ENCODE measurements at regions not wholly inside any gene's neighbourhood (a gene's known extent, or its start where the extent isn't known, plus 50 kb on each side); places are given as distances from the start of the nearest gene placed in this dataset.

DNA sequence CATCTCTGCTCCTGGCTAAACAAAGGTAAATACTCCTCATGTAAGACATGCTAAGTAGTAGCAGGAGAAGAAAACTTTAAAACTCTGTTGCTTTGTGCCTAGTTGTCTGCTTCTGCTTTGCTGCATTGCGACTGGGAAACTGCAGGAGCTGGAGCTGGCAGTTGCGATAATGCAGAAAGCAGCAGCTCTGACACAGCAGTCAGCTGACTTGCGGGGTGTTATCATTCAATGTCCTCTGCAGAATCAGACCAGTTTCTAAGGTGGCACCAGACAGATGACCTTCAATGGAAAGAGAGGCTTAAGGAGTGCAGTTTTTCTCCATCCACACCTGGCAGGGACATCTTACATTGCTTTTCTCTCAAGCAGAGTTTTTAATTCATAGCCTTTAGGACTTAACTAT, 69.9 kb upstream of the SOX4 start:
- DNase-seq = peak; percentile 46

DNA sequence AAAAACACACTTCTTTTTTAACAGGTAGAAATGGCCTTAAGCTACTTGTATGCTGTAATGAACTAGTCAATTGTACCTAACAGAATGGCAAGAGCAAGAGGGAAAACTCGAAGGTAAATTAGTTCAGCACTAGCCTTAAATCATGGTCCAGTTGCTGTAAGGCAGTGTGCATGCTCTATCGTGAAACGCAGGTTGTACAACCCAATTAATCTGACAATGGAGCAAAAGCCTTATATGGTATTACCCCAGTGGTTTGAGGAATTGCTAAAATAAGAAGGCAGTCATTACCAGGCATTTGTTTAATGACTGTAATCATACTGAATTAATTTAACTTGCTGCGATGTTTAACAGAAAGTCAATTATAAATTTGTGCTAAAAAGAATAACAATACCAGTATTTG, 69.3 kb upstream of the SOX4 start:
- DNase-seq = no peak

DNA sequence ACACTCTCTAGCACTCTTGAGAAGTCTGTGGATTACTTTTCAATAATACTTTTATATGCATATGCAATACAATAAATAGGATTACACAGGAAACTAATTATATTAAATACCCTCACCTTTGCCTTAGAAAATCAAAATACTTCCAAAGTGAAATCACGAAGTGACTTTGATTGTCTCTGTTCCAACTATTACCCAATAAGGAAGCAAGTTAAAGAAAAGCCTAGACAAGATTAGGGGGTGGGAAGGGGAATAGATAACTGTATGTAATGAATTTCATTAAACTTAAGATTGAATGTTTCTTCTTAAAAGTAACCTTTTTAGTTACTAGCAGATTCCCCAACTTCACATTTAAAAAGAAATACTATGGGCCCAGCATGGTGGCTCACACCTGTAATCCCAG, 66.6 kb upstream of the SOX4 start:
- no peak for DNase-seq

DNA sequence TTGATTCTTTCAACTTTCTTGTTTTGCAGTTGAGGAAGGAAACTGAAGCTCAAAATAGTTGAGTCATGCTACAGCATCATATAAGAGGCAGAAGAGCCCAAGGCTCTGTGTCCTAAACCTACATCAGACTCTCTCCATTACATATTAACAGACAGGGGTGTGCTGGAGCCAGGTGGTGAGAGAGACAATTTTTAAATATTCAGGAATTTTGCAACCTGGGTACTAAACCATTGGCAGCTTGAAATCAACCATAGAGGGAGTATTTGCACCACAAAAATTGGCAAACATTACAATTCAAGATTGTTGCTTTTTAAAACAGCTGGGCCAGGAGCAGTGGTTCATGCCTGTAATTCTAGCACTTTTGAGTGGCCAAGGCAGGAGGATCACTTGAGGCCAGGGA, 65.8 kb upstream of the SOX4 start:
- no peak for DNase-seq

DNA sequence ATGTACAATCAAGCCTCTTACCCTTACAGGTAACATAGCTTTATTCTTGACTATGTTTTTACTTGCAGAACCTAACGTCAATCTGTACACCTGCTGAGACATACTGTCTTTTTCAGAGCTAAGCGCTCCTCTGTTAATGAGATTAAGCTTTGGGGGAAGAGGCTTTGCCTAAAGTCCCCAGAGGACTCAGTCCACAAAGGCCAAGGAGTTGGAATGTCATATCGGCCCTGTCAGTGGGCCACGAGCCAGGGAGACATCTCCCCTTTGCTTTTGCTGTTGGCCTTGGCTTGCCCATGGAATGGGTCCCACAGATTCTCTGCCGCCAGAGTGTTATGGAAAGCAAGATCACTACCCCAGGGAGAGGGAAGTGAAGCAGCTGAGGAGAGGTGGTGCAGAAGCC, 64.1 kb upstream of the SOX4 start:
- no peak for DNase-seq

DNA sequence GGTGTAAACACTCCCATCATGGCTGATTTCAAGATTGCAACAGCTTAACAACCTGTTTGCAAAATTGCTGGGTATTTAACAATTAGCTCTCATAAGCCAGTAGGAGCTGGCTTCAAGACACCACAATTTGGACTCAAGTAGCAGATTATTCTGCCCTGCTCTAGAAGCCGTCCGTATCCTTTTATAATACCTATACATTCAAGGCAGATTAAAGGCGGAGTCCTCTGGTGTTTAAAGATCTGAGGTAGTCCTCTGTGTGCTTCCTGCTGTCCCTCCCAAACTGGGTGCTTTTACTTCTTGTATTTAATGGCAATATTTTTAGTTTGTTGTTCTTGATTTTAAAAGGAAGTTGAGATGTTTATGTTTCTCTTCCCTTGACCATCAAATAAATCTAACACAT, 62.2 kb upstream of the SOX4 start:
- DNase-seq = no peak

DNA sequence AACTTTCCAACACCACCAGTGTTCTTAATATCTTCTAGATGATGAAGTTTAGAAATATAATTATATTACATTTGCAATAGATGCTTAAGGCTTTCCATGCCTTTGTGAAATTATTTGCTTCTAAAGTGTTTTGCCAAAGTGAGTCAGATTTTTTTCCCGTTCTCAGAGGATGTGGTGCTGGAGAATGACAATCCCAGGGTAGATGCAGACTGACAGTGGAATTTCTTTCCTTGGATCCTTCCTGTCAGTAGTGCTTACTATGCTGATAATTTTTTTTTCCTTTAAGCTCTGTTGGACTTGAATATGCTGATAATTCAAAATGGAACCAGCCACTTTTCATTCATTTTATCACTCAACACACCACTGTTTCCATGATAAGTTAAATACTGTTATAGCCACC, 59.9 kb upstream of the SOX4 start:
- DNase-seq = no peak

DNA sequence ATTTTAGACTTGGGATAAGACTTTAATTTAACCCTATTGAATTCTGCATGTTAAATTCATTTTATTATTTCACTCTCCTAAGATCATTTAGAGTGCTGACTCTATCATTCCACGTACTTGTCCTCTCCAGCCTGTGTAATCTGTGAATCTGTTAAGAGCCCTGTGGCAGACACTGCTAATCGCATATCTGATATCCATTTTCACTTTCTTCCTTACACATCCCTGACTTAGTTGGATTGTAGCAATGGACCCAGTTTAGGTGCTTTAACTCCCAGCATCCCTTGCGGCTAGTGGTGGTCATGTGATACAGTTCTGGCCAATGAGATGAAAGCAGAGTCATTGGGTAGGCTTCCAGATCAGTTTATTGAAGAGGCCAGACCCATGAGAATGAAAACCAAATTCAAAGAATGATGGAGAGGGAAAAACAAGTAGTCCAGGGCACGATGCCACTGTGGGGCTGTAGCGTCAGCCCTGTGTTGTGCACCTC, 57.2 kb upstream of the SOX4 start:
- DNase-seq = no peak

DNA sequence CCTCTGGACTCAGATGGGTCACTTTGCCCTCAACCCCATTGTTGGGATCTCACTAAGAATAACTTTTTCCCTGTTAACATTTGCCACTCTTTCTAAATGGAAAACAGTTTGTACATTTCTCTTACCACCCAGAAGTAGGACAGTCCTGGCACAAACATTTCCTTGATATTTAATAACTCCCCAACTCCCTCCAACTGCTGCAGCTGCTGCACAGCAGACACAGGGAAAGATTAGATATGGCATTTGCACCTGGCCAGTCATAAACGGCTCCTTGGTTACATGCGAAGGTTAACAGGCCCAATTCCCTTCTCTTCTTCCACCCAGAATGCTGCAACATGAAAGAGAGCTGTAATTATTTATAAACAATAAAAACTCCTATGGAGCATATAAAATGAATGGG, 55.9 kb upstream of the SOX4 start:
- DNase-seq = peak; percentile 47

DNA sequence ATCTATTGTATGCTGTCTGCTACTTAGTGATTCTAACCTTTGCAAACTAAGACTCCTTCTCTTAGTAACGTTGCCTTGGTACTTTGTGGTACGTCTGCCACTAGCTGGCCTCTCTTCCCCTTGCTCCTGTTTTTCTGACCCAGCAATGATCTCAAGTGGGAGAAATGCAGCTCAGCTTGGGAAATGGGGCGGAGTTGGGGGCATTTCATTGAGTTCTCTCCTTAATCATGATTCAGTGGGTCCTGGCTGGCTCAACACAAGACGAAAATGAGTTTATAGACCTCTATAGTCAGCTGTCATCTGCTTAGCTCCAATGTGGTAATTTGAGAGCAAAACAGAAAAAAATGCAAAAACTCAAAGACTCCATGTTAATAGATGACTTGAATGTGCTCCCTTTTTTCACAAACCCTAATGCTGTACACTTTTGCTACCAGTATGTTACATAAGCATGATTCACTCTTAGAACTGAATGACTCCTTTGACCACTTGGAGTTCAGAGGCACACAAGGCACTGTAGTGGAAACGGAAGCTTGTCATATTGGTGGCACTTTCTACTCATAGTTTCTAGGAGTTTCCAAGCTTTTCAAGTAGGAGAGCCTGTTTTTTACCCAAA, 55.3 kb upstream of the SOX4 start:
- no peak for DNase-seq

DNA sequence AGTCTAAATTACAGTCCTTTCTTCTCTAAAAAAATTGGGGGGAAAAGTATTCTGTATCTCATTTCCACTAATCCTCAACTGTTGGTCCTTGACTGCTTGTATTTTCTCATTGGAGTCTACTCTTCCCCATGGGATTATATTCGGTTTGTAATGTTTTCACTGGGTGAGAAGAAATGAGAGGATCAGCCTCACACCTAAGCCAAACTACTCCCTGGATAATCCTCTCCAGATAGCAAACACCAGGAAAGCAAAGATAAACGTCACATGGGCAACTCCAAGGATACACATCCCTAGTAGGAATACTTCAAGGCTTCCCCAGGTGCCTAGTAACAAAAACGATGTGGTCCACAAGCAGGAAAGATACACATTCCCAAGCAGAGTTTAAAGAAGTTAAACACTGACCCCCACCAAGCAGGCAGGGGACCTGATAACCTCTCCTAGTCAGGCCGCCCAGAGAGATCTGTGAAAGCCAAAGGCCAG, 53.9 kb upstream of the SOX4 start:
- no peak for DNase-seq
